Lower leg skin (tissue), 3 donors: ENCODE measurements at regions not wholly inside any gene's neighbourhood (a gene's known extent, or its start where the extent isn't known, plus 50 kb on each side); places are given as distances from the start of the nearest gene placed in this dataset.

Experiments used
- CTCF ChIP-seq, 3 donors: fragments of 450-650 bp; IDR thresholded peaks; one replicate each; pipeline ENCODE4 v1.5.1; 2016; ENCODE audit warnings: antibody characterized with exemption in 3 of 3, mild to moderate bottlenecking in 3 of 3, moderate library complexity in 2 of 3
- POLR2A ChIP-seq, 2 donors: fragments of 450-650 bp; IDR thresholded peaks; one replicate each; pipeline ENCODE4 v1.6.1; 2016 to 2017; ENCODE audit warnings: antibody characterized with exemption in 2 of 2, mild to moderate bottlenecking in 1 of 2, moderate library complexity in 1 of 2

- TF ChIP-seq CTCF (IDR thresholded peaks at IDR 0.05), result peak in 1 of 3 donors; percentile 86
- TF ChIP-seq POLR2A (IDR thresholded peaks at IDR 0.05), result no peak
Observed at GRCh38 chr14:100662879-100663760, 63.6 kb upstream of the DLK1 start.
